ENCODE measurements at regions not wholly inside any gene's neighbourhood (a gene's known extent, or its start where the extent isn't known, plus 50 kb on each side); places are given as distances from the start of the nearest gene placed in this dataset.

DNA sequence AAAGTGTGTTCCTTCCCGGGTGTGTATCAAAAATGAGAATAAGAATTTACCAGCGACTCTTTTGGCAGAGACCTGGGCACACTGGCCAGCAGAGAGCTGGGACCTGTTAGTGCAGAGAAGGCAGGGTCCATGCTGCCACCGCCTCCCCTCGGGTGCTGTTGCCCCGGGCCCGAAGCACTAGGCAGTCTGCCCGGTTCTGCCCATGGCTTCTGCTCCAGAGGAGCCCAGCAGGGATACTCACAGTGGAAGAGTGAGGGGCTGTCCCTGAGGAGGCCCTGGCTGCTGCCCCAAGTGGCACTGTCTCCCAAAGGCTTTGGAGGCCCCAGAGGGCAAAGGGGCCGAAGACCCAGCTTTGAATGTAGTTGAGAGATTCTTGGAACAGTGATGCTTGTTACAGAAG is 80.5 kb downstream of the MIS18A start:
- 76 to 91% methylated on average over 7 to 8 of the region's 8 CpGs for WGBS, 2 donors
- no peak overlapping the region for H3K4me3 ChIP-seq
- H3K36me3 ChIP-seq (replicated peaks in 1 of 2; ENCODE audit: insufficient read depth in 1 of 2, low read depth in 2 of 2): no peaks in the 10 kb centered on the region
- intact Hi-C loops (cut with DNase I): no loop called here
- no peak overlapping the region for H3K27ac ChIP-seq
- no peak for TF ChIP-seq POLR2A (IDR thresholded peaks at IDR 0.05)
- ATAC-seq (no peak), DNase-seq (no peak)
- H3K9me3 ChIP-seq: no peaks in the 10 kb centered on the region
- no peaks in the 10 kb centered on the region for H3K4me1 ChIP-seq
- H3K27me3 ChIP-seq: no peaks in the 10 kb centered on the region

DNA sequence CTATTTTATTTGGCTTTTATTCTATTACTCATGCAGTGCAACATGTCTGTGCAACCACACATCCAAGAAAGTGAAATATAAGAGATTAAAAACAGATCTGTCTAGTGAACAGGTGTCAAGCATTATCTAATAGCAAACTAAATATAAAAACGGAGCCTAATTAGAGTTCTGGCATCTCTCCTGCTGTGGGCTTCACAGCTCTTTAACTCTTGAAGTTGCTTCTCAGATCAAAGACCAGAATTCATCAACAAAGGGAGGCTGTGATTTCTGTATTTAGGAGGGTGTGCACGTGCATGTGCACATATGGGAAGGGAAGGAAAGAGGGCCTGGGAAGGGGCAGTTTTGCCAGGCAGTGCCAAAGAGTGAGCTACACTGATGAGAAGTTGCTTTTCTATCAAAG is 81.0 kb downstream of the MIS18A start:
- DNase-seq (no peak), ATAC-seq (no peak)
- H3K27me3 ChIP-seq: no peaks in the 10 kb centered on the region
- H3K9me3 ChIP-seq: no peaks in the 10 kb centered on the region
- no peaks in the 10 kb centered on the region for H3K4me1 ChIP-seq
- 35 to 45% methylated on average over 2 of the region's 2 CpGs for WGBS, 2 donors
- no peak for TF ChIP-seq POLR2A (IDR thresholded peaks at IDR 0.05)
- intact Hi-C loops (cut with DNase I): no loop called here
- no peak overlapping the region for H3K27ac ChIP-seq
- no peak overlapping the region for H3K4me3 ChIP-seq
- H3K36me3 ChIP-seq (replicated peaks in 1 of 2; ENCODE audit: insufficient read depth in 1 of 2, low read depth in 2 of 2): no peaks in the 10 kb centered on the region

DNA sequence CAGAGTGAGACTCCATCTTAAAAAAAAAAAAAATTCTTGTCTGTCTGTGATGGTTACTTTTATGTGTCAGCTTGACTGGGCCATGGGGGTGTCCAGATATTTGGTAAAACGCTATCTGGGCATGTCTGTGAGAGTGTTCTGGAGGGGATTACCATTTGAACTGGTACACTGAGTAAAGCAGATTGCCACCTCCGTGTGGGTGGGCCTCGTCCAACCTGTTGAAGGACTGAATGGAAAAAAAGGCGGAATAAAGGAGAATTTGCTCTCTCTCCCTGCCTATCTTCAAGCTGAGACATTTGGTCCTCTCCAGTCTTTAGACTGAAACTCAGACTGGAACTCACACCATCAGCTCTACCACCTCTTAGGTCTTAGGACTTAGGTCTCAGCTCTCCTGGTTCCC is 82.8 kb downstream of the MIS18A start:
- TF ChIP-seq POLR2A (IDR thresholded peaks at IDR 0.05): no peak
- TF ChIP-seq, protein P1, sequence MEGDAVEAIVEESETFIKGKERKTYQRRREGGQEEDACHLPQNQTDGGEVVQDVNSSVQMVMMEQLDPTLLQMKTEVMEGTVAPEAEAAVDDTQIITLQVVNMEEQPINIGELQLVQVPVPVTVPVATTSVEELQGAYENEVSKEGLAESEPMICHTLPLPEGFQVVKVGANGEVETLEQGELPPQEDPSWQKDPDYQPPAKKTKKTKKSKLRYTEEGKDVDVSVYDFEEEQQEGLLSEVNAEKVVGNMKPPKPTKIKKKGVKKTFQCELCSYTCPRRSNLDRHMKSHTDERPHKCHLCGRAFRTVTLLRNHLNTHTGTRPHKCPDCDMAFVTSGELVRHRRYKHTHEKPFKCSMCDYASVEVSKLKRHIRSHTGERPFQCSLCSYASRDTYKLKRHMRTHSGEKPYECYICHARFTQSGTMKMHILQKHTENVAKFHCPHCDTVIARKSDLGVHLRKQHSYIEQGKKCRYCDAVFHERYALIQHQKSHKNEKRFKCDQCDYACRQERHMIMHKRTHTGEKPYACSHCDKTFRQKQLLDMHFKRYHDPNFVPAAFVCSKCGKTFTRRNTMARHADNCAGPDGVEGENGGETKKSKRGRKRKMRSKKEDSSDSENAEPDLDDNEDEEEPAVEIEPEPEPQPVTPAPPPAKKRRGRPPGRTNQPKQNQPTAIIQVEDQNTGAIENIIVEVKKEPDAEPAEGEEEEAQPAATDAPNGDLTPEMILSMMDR (IDR thresholded peaks at IDR 0.05): no peak
- no peaks in the 10 kb centered on the region for H3K36me3 ChIP-seq (replicated peaks in 1 of 2; ENCODE audit: insufficient read depth in 1 of 2, low read depth in 2 of 2)
- ATAC-seq (no peak), DNase-seq (no peak)
- H3K27ac ChIP-seq: no peak overlapping the region
- no peaks in the 10 kb centered on the region for H3K4me1 ChIP-seq
- WGBS, 2 donors: 66 to 70% methylated on average over 4 of the region's 4 CpGs
- H3K27me3 ChIP-seq: no peaks in the 10 kb centered on the region
- H3K4me3 ChIP-seq: no peak overlapping the region
- no peaks in the 10 kb centered on the region for H3K9me3 ChIP-seq
- intact Hi-C loops (cut with DNase I): no loop called here

DNA sequence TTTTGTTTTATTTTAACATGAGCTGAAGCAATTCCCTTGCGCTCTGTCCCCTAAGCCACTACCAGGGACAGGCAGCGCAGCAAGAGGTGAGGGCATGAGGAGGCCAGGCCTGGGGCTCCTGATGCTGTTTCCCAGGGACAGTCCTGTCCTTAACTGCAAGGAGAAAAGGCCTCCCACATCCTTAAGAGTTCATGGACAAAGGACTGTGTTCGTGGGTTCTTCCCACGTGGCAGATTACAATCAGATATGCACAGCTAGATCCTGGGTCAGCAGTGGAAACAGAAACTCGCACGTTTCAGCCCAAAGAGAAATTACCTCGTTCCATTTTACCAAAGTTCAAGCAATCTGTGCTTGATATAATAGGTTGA is 85.8 kb downstream of the MIS18A start:
- no peaks in the 10 kb centered on the region for H3K4me1 ChIP-seq
- WGBS, 2 donors: 66 to 68% methylated on average over 7 of the region's 7 CpGs
- ATAC-seq (no peak), DNase-seq (no peak)
- no peak overlapping the region for H3K27ac ChIP-seq
- intact Hi-C loops (cut with DNase I): no loop called here
- H3K27me3 ChIP-seq: no peaks in the 10 kb centered on the region
- H3K36me3 ChIP-seq (replicated peaks in 1 of 2; ENCODE audit: insufficient read depth in 1 of 2, low read depth in 2 of 2): no peaks in the 10 kb centered on the region
- H3K4me3 ChIP-seq: no peak overlapping the region
- no peak for TF ChIP-seq POLR2A (IDR thresholded peaks at IDR 0.05)
- TF ChIP-seq, protein P1 (IDR thresholded peaks at IDR 0.05): no peak
- H3K9me3 ChIP-seq: no peaks in the 10 kb centered on the region

DNA sequence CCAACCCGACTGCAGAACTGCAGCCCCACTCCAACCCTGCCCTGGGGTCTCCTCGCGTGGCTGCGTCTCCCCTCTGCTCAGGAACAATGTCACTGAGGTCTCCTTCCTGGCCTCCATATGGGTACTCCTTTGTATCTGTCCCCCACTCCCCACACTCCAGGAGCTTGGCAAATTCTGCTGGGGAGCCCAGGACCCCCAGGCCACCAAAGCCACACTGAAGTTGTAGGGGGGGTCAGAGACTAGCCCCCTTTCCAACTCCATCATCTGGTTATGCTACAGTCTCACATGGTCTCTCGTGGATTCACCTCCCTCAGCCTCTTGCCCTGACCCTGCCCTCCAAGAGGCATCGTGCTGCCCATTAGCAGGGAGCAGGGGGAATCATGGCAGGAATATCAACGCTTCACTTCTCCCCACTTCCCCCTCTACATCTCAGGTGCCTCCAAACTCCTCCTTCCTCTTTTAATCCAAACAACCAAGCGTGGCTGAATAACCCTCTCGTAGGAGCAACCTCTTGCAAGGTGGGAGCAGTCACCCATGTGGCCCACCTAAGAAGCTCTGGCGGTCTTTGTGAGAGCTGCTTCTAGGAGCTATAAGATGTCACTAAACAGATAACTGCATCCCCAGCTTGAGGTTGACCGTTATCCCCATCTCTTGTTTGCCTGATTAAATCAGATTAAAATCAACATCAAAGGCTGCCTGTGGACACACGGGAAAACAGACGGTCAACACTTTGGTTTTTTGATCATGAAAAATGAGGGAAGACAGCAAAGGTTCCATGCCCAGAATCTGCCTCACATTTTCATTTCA is 86.4 kb downstream of the MIS18A start:
- intact Hi-C loops (cut with DNase I): no loop called here
- DNase-seq (no peak), ATAC-seq (no peak)
- Histone ChIP-seq H3K4me3 (no peak overlapping the region), H3K36me3 (replicated peaks in 1 of 2; ENCODE audit: insufficient read depth in 1 of 2, low read depth in 2 of 2) (no peaks in the 10 kb centered on the region), H3K27me3 (no peaks in the 10 kb centered on the region), H3K27ac (no peak overlapping the region), H3K9me3 (no peaks in the 10 kb centered on the region), H3K4me1 (no peaks in the 10 kb centered on the region)
- TF ChIP-seq, protein P1 (IDR thresholded peaks at IDR 0.05): no peak
- TF ChIP-seq POLR2A (IDR thresholded peaks at IDR 0.05): no peak
- 58 to 62% methylated on average over 13 of the region's 13 CpGs for WGBS, 2 donors
